ENCODE measurements at regions not wholly inside any gene's neighbourhood (a gene's known extent, or its start where the extent isn't known, plus 50 kb on each side); places are given as distances from the start of the nearest gene placed in this dataset.
"Not testable (repeated sequence)": the region's sequence is repeated elsewhere in the genome, so short reads cannot be mapped to it uniquely, and the experiment has no call there.

DNA sequence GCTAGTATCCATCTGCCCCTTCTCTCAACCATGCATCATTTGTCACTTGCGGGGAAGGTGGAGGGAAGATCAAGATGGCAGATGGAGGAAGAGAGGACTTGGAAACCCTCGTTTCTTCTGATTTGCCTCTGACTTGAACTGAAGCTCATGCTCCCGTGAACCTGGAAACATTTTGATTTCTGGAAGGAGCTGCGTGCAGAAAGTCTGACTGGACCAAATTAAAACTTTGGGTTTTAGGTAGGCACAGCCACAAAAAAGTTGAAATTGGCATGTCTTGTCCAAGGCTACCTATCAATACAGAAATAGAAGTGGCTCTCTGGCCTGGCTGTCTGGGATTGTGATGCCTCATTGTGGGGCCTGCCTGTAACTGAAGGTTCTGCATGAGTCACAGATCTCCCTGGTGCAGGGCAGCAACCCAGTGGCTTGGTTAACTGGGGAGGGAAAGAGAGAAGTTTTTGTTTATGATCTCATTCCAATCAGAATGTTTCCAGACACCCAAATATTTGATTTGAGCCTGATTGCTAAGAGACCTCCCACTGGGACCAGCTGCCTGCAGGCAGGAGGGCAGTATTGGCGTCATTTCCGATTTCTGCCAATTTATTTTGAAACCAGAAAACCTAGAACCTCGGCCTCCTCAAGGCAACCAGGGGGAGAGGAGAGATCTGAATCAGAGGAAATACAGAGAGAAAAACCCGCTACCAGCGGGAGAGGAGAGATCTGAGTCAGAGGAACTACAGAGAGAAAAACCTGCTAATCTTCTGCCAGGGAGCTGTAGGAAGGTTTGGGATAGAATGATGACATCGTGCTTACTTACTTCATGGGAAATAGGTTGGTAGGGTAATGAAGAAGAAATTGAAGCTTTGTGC, 363.6 kb downstream of the ANKRD30A start:
- Mint-ChIP-seq H3K4me3 (no peak overlapping the region), H3K9me3 (peaks cover 16% of the 10 kb centered on the region), H3K27me3 (no peaks in the 10 kb centered on the region), H3K27ac (no peak overlapping the region), H3K4me1 (no peaks in the 10 kb centered on the region), H3K36me3 (no peaks in the 10 kb centered on the region)
- CTCF ChIA-PET: no interaction called here
- DNase-seq: no peak

DNA sequence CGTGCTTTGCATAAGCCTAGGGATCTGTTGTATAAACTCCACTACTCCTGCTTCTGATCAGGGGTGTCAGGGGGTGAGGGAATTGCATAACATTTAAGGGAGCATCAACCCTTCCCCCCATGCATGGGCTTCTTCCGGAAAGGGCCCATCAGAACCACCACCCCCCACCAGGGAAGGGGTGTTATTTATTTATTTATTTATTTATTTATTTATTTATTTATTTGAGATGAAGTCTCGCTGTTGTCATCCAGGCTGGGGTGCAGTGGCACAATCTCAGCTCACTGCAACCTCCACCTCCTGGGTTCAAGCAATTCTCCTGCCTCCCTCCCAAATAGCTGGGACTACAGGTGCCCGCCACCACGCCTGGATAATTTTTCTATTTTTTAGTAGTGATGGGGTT, 355.2 kb downstream of the ANKRD30A start:
- H3K27me3 Mint-ChIP-seq, H3K36me3 Mint-ChIP-seq, H3K4me3 Mint-ChIP-seq, H3K4me1 Mint-ChIP-seq, H3K27ac Mint-ChIP-seq, DNase-seq, CTCF ChIA-PET: not testable (repeated sequence)
- H3K9me3 Mint-ChIP-seq: peaks cover 12% of the 10 kb centered on the region

DNA sequence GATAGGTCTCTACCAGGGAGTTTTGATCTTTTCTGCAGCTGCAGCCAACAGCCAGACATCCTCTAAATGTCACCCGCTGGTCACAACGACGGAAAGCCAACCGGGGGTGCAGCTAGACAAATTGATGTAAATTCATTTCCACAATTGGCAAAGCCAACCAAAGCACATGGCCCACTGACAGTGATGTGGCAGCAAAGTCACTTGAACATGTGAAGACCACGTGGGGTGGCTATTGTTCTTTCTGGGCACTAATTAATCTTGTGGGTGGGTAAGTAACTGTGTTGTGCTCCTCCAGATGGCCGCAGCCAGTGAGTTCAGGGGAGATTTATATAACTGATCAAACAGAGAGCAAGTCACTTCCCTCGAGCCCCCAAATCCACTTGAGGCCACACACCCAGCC, 354.1 kb downstream of the ANKRD30A start:
- Mint-ChIP-seq H3K4me1 (no peaks in the 10 kb centered on the region), H3K4me3 (no peak overlapping the region), H3K9me3 (peaks cover 12% of the 10 kb centered on the region), H3K27me3 (no peaks in the 10 kb centered on the region), H3K27ac (no peak overlapping the region), H3K36me3 (no peaks in the 10 kb centered on the region)
- DNase-seq: no peak
- CTCF ChIA-PET: no interaction called here

DNA sequence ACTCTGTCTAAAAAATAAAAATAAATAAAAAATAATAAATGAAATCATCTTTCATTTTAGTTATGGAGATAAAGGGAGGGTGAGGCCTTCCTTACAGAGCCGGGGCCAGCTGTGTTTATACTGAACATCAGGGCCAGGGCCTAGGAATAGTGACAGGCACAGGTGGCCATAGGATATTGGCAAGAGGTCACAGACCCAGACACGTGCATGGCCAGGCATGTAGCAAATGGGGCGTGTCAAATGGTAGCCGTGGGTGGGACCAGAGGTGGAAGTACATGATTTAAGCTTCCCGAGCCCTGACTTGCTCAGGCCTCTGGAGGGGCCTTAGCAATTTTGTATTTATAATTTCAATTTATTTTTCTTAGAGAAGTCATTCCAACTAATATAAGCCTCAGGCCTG, 353.0 kb downstream of the ANKRD30A start:
- Mint-ChIP-seq H3K27ac (no peak overlapping the region), H3K9me3 (peaks cover 14% of the 10 kb centered on the region), H3K4me1 (no peaks in the 10 kb centered on the region), H3K4me3 (no peak overlapping the region), H3K27me3 (no peaks in the 10 kb centered on the region), H3K36me3 (no peaks in the 10 kb centered on the region)
- no peak for DNase-seq
- CTCF ChIA-PET: interaction anchor here (0.6 kb wide), 1 partner anchor 44 kb away, joined by 3 read pairs; no protein-coding TSS in a partner anchor

DNA sequence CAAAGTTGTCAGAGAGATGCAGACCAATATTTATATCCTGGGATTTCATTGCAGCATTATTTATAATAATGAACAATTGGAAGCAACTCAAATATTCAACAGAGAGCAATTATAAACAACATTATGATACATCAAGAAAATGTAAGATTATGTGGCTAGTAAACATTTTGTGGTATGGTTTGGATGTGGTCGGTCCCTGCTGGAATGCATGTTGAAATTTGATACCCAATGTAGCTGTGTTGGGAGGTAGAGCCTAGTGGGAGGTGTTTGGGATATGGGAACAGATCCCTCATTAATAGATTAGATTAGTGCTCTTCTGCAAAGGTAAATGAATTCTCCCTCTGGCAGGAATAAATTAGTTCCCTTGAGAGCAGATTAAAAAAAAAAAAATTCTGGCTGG, 350.9 kb downstream of the ANKRD30A start:
- Mint-ChIP-seq H3K27me3 (no peaks in the 10 kb centered on the region), H3K27ac (no peak overlapping the region)

DNA sequence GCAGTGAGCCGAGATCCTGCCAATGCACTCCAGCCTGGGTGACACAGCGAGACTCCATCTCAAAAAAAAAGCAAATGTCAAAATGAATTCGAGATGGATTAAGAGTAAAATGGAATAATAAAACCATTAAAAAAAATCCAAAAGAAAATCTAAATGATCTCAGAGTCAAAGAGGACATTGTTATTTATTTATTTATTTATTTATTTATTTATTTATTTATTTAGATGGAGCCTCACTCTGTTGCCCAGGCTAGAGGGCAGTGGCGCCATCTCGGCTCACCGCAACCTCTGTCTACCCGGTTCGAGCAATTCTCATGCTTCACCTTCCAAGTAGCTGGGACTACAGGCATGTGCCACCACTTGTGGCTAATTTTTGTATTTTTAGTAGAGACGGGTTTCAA, 349.2 kb downstream of the ANKRD30A start:
- CTCF ChIA-PET: no interaction called here
- Mint-ChIP-seq H3K27ac (no peak overlapping the region), H3K27me3 (no peaks in the 10 kb centered on the region), H3K4me3 (no peak overlapping the region), H3K36me3 (no peaks in the 10 kb centered on the region), H3K9me3 (peaks cover 24% of the 10 kb centered on the region), H3K4me1 (no peaks in the 10 kb centered on the region)
- no peak for DNase-seq

More for the DNA sequence above, 350.9 kb downstream of the ANKRD30A start:
- CTCF ChIA-PET: no interaction called here
- Mint-ChIP-seq H3K9me3 (peaks cover 18% of the 10 kb centered on the region), H3K36me3 (no peaks in the 10 kb centered on the region), H3K4me1 (no peaks in the 10 kb centered on the region), H3K4me3 (no peak overlapping the region)
- no peak for DNase-seq

DNA sequence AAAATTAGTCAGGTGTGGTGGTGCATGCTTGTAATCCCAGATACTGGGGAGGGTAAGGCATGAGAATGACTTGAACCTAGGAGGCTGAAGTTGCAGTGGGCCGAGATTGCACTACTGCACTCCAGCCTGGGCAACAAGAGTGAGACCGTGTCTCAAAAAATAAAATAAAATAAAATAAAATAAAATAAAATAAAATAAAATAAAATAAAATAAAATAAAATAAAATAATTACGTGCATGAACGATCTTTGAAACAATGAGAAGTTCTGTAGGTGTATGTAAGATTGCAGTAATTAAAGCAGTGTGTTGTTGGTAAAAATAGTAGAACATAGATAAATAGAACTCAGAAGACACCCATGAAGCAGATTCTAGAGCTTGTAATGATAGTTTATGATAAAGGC, 348.5 kb downstream of the ANKRD30A start:
- Mint-ChIP-seq H3K36me3 (no peaks in the 10 kb centered on the region), H3K4me3 (no peak overlapping the region), H3K9me3 (peaks cover 24% of the 10 kb centered on the region), H3K27ac (no peak overlapping the region), H3K27me3 (no peaks in the 10 kb centered on the region), H3K4me1 (no peaks in the 10 kb centered on the region)
- CTCF ChIA-PET: no interaction called here
- no peak for DNase-seq

DNA sequence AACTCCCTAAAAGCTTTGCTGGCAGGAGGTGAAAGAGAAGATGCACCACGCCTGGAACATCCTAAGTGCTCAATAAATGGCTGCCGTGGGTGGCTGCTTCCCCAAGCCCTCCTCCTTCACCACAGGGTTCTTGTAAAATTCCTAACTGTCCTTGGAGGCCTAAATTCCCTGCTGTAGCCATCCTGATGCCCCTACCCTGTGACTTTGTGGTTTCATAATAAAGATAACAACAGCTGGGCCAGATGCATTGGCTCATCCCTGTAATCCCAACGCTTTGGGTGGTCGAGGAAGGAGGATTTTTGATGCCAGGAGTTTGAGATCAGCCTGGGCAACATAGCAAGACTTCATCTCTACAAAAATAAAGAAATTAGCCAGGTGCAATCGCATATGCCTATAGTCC, 341.8 kb downstream of the ANKRD30A start:
- no peak overlapping the region for H3K4me3 Mint-ChIP-seq

DNA sequence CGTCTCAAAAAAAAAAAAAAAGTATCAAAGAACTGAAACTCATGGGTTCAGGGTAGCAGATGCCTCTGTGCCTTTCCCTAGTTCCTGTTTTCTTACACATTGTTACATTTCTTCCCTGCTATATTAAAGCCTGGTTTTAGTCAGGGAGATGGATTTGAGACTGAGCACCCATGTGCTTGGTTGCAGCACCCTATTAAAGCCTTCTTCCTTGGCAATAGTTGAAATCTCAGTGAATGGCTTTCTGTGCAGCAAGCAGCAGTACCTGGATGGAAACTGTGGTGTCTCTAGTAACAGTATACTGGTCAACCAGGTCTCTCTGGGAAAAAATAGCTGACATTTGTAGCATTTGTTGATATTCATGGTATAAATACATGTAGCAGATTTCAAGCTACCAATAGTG, 331.1 kb downstream of the ANKRD30A start:
- H3K9me3 Mint-ChIP-seq: peaks cover 24% of the 10 kb centered on the region
- no peaks in the 10 kb centered on the region for H3K27me3 Mint-ChIP-seq
- no peak overlapping the region for H3K4me3 Mint-ChIP-seq
- DNase-seq: no peak
- H3K36me3 Mint-ChIP-seq: no peaks in the 10 kb centered on the region
- no peak overlapping the region for H3K27ac Mint-ChIP-seq
- CTCF ChIA-PET: no interaction called here
- H3K4me1 Mint-ChIP-seq: no peaks in the 10 kb centered on the region

More for the DNA sequence above, 341.8 kb downstream of the ANKRD30A start:
- DNase-seq: no peak
- Mint-ChIP-seq H3K4me1 (no peaks in the 10 kb centered on the region), H3K9me3 (peaks cover 28% of the 10 kb centered on the region), H3K27me3 (no peaks in the 10 kb centered on the region), H3K27ac (no peak overlapping the region), H3K36me3 (no peaks in the 10 kb centered on the region)
- CTCF ChIA-PET: no interaction called here

DNA sequence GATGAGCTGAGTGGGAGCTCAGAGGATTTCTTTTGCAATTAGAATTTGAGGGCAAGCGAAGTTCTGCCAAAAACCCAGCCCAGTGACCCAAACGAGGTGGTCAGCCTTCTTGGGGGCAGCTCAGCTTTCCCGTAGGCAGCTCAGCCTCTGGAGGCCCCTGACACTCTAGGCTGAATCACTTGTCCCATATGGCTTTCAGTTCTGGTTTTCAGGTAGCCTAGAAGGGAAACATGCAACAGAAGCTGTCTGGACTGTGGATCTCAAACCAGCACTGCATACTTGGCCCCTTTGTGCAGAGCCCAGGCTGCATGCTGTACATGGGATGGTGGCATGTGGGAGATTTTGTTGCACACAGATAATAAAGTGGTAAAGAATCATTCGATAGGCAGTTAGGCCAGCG, 322.8 kb downstream of the ANKRD30A start:
- Mint-ChIP-seq H3K4me1 (no peaks in the 10 kb centered on the region), H3K27ac (no peak overlapping the region), H3K9me3 (peaks cover 17% of the 10 kb centered on the region), H3K27me3 (no peaks in the 10 kb centered on the region), H3K36me3 (no peaks in the 10 kb centered on the region), H3K4me3 (no peak overlapping the region)
- CTCF ChIA-PET: no interaction called here
- no peak for DNase-seq

DNA sequence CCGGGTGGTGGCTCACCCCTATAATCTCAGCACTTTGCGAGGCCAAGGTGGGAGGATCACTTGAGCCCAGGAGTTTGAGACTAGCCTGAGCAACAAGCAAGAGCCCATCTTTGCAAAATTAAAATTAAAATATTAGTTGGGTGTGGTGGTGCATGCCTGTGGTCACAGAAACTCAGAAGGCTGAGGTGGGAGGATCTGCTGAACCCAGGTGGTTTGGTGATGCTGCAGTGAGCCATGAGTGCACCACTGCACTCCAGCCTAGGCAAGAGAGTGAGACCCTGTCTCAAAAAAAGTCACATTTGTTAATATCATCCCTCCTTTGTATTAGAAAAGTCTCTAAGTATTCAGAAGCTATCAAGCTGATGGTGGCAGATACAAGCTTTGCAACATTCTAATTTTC, 317.5 kb downstream of the ANKRD30A start:
- Mint-ChIP-seq H3K9me3 (peaks cover 14% of the 10 kb centered on the region), H3K27ac (no peak overlapping the region), H3K36me3 (no peaks in the 10 kb centered on the region), H3K4me3 (no peak overlapping the region), H3K27me3 (no peaks in the 10 kb centered on the region), H3K4me1 (no peaks in the 10 kb centered on the region)
- CTCF ChIA-PET: no interaction called here
- no peak for DNase-seq

DNA sequence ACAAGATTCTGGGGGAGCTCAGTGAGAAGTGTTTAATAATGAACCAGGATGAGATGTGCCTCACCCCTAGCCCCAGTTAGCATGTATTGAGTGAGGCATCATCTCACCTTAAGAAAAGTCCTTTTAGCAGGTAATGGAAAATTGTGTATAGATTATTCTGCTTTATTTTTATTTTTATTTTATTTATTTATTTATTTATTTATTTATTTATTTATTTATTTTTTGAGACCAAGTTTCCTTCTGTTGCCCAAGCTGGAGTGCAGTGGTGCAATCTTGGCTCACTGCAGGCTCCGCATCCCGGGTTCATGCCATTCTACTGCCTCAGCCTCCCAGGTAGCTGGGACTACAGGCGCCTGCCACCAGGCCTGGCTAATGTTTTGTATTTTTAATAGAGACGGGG, 315.8 kb downstream of the ANKRD30A start:
- CTCF ChIA-PET, DNase-seq, H3K27ac Mint-ChIP-seq, H3K36me3 Mint-ChIP-seq, H3K4me1 Mint-ChIP-seq, H3K27me3 Mint-ChIP-seq, H3K4me3 Mint-ChIP-seq: not testable (repeated sequence)
- H3K9me3 Mint-ChIP-seq: peaks cover 11% of the 10 kb centered on the region

DNA sequence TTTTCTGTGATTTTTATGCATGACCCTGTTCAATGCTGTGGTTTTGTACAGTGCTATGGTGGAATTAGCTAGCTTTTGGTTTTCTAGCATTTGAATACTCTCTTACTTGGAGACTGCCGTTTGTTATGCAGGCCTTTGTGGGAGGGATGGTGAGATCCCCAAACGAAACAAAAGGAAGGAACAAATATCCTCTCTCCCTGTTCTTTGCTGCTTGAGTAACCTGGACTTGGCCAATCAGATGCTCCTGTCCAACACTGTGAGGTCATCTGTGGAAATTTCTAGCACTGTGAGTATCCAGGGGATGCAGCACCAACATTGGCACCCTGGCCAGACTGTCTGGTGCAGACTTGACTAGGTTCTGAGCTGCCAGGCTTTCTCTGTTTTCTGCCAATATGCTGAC, 314.4 kb downstream of the ANKRD30A start:
- no peaks in the 10 kb centered on the region for H3K36me3 Mint-ChIP-seq
- no peaks in the 10 kb centered on the region for H3K27me3 Mint-ChIP-seq
- H3K9me3 Mint-ChIP-seq: peaks cover 7% of the 10 kb centered on the region
- no peak for DNase-seq
- H3K4me1 Mint-ChIP-seq: no peaks in the 10 kb centered on the region
- H3K27ac Mint-ChIP-seq: no peak overlapping the region
- no peak overlapping the region for H3K4me3 Mint-ChIP-seq
- CTCF ChIA-PET: no interaction called here

DNA sequence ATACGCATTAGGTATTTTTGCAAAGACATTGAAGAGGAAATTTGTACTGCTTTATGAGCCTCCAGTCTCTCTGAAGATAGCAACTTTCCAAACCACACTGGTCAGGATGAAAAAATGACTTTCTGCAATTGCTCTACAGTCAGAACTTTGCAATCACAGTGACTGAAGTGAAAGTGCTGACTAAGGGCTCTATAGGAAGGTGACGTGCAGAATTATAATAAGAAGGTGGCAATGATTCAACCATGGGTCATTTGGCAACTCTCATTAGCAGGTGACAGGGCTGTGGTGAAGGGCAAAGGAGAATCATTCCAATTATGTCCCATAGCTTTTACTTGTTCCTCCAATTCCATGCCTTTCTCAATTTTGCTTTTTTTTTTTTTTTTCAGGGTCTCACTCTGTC, 311.0 kb downstream of the ANKRD30A start:
- Mint-ChIP-seq H3K36me3 (no peaks in the 10 kb centered on the region), H3K4me1 (no peaks in the 10 kb centered on the region), H3K9me3 (peaks cover 7% of the 10 kb centered on the region), H3K4me3 (no peak overlapping the region), H3K27me3 (no peaks in the 10 kb centered on the region), H3K27ac (no peak overlapping the region)
- CTCF ChIA-PET: no interaction called here
- no peak for DNase-seq

DNA sequence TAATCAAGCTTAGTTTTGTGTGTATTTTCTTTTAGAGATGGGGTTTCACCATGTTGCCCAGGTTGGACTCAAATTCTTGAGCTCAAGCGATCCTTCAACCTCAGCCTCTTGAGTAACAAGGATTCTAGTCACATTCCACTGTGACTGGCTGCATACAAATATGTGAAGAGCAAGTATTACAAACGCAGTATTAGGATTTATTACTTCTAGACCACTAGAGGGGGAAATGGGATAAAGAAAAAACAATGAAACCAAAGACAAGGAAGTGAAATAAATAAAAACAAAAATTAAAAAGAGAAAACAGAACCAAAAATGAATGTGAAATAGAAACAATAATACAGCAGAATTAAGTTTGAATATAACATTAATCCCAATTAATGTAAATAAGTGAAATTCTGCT, 308.7 kb downstream of the ANKRD30A start:
- Mint-ChIP-seq H3K9me3 (peaks cover 7% of the 10 kb centered on the region), H3K4me1 (no peaks in the 10 kb centered on the region), H3K4me3 (no peak overlapping the region), H3K27ac (no peak overlapping the region), H3K27me3 (no peaks in the 10 kb centered on the region), H3K36me3 (no peaks in the 10 kb centered on the region)
- CTCF ChIA-PET: no interaction called here
- DNase-seq: no peak

All from activated naive CD4-positive, alpha-beta T cell treated with anti-CD3 and anti-CD28 coated beads, Interleukin-2, amount 10 ng/mL, durations not matched to agents 7 days and 5 days (primary cell).